HPDE6-E6E7 (cell line): ENCODE measurements at regions not wholly inside any gene's neighbourhood (a gene's known extent, or its start where the extent isn't known, plus 50 kb on each side); places are given as distances from the start of the nearest gene placed in this dataset.

Experiments used
- DNase-seq: peaks from one replicate; pipeline ENCODE4 v3.0.0; 2011; ENCODE audit warnings: missing footprints; ENCODE audit errors: extremely low spot score

DNA sequence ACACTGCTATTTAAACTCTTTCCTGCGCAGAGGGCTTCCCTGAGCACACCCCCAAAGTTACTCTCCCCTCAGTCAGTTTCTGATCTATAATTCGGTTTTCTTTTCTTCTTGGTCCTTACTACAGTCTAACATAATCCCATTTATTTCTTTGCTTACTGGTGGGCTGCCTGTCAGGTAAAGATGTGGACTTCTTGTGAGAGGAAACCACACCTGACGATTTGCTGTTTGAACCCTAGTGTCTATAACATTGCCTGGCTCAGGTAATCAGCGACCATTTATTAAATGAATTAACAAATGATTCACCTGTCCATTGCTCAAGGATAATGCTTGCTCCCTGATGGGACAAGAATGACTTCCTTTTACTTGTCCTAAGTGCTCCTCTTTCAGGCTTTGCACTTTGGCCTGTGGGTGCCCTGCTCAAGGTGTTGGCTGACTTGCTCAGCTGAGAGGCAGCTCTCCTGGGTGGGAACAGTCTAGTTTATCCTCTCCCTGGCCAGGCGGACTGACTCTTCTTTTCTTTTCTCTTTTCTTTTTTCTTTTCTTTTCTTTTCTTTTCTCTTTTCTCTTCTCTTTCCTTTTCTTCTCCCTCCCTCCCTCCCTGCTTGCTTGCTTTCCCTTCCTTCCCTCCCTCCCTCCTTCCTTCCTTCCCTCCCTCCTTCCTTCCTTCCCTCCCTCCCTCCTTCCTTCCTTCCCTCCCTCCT lies 233.1 kb downstream of the BCAS1 start:
- no peak for DNase-seq

DNA sequence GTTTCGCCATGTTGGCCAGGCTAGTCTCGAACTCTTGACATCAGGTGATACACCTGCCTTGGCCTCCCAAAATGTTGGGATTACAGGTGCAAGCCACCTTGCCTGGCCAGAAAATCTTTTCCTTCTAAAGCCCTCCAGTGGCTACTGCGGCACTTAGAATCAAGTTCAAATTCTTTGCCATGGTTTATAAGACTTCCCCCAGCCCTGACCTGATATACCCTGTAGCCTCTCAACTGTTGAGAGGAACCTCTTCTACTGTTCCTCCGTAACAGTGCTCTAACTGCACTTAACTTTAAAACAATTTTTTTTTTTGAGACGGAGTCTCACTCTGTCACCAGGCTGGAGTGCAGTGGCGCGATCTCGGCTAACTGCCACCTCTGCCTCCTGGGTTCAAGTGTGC lies 235.6 kb downstream of the BCAS1 start:
- DNase-seq, result no peak

DNA sequence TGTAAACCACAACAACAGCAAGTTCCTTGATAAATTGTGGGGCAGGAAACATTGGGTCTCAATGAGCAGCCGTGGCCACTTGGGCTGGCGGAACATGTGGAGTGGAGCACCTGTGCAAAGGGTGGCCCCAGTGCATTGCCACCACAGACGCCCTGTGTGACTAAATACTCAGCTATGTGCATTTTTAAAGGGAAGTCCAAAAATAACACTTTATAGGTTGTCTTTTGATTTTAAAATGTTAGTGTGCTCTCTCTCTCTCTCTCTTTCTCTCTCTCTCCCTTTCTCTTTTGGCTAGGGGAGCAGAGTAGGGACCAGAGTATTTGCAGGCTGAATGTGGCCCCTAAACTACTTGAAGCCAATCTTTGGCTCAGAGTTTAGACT lies 236.3 kb downstream of the BCAS1 start:
- DNase-seq, result no peak

DNA sequence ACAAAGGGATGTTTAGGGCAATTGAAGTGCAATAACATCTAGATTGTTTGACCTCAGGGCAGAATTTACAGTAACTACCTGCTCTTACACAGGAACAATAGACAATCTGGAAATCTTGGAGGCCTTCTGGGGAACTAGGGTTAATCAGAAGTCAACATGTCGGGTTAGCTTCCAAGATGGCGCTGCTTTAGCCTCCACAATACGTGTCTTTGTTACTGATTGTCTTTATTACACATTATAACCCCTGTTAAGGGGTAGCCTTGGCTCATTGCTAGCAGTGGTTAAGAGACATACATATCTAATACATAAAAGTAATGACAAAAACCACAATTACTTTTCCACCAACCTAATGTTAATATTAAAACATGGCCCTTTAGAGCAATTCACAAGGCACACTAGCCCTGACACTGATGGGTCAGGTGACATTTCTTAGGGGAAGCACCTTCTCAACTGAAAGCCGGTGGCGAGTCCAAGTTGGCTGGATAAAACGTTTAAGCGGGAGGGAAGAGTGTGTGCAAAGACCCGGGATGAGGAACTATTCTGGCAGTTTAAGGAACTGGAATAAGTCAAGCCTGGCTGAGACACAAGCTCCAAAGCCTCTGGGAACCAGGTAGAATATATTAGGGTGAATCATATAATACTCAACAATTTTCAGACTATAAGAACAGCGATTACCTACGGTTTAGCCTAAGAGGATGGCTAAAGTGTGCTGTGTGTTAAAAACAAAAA lies 236.9 kb downstream of the BCAS1 start:
- no peak for DNase-seq

DNA sequence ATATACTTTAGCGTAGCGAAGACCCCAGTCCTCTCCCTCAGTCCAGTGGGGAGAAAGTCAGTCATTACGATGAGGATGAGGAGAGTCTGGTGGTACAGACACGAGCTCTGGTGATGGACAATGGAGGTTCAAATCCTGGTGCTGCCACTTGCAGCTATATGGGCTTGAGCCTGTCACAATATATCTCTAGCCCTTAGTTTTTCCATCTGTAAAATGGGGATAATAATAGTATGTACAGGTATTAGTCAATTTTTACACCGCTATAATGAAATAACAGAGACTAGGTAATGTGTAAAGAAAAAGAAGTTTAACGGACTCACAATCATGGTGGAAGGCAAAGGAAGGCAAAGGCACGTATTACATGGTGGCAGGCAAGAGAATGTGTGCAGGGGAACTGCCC lies 237.9 kb downstream of the BCAS1 start:
- DNase-seq, result no peak

DNA sequence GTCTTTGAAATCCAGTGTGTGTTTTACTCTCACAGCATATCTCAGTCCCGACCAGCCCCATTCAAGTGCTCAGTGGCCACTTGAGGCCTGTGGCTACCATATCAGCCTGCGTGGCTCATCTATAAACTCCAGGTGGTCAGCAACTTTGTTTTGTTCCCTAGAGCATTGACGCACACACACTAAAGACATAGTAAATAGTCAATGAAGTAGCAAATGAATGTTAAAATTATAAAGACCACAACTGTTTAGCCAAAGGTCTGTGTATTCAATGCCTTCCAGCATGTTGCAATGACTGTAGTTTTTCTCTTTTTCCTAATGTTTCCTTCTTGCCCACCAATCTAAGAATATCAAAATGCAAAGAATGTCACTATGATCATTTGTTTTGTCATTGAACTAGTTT lies 238.2 kb upstream of the ZNF217 start:
- no peak for DNase-seq

DNA sequence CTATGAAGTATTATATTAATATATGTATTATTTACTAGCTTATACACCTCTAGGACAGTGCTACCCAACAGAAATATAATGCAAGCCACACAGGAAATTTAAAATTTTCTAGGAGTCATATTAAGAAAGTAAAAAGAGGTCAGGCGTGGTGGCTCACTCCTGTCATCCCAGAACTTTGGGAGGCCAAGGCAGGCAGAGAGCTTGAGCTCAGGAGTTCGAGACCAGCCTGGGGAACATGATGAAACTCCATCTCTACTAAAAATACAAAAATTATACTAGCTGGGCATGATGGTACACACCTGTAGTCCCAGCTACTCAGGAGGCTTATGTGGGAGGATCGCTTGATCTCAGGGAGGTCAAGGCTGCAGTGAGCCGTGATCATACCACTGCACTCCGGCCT lies 237.6 kb upstream of the ZNF217 start:
- no peak for DNase-seq

DNA sequence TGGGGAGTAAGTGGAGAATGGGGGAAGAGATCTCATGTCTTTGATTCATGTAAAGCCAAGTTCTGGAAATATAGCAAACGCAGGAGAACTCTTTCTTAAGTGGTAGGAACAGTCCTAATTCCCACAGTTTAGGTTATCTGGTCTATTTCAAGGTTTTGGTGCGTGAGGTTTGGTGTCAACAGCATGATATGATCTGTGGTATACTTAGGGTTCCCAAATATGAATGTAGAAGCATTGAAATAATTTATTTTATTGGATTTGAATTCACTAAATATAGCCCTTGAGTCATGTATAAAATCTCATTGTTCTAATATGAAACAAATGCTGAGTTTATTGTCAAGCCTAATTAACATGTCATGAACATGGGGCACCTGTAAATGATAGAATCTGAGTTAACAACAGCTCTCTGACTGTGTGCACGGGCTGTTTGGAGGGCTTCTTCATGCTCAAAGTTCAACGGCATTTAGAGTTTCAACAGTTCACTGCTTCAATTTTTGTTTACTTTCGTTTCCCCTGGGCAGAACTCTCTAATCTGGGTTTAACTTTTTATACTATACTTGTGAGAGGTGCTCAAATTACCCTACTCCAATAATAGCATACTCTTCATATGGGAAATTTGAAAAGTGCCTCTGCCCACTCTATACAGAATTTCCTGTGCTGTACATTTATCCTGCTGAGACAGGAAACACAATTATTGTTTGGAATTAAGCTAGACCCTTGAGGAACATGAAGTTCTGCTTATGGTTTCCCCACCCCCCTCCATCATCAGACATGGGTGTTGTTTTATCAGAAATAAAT lies 236.3 kb upstream of the ZNF217 start:
- no peak for DNase-seq

DNA sequence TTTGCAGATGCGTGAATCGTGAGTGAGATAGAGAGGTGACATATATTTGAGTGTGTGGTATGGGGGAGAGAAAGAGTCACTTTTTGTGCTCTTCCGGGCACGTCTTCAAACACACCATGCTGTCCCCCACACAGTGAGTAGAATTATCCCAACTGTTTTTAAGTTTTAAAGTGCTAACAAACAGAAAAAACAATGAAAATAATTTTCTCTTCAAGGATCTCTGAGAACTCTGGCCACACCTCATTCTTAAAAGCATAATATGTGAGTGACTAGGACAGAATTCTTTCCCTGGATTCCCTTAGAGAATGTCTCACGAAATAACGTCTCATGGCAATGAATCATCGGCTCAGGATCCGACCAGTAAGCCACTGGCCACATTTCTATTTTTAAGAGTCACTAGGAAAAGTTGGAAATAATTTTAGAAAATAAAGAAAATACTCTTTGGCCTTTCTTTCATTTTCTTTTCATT lies 235.7 kb upstream of the ZNF217 start:
- DNase-seq, result peak; percentile 94

DNA sequence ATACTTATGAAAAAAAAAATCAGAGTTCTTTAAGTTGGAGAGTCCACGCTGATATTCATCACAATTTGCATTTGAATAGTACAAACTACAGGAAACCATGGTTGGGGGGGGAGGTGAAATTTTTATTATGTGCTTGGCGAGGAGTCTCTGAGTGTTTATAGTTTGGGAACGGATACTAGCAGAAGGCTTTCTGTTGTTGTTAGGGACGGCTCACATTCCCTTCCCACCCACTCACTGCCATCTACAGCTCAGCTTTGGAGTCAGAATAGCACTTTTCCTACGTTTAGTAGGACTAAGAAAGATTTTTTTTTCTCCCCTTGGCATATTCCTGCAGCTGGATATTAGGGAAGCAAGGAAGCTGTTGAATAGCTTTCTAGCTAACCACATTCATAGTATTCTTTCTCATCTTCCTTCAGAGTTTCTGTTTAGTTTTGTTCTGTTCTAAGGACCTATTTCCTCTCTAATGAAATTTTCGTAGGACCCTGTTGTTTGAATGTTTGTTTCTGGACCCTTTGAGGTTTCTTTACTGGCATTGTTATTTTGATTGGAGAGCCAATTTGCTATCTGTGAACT lies 235.1 kb upstream of the ZNF217 start:
- DNase-seq, result peak; percentile 63

DNA sequence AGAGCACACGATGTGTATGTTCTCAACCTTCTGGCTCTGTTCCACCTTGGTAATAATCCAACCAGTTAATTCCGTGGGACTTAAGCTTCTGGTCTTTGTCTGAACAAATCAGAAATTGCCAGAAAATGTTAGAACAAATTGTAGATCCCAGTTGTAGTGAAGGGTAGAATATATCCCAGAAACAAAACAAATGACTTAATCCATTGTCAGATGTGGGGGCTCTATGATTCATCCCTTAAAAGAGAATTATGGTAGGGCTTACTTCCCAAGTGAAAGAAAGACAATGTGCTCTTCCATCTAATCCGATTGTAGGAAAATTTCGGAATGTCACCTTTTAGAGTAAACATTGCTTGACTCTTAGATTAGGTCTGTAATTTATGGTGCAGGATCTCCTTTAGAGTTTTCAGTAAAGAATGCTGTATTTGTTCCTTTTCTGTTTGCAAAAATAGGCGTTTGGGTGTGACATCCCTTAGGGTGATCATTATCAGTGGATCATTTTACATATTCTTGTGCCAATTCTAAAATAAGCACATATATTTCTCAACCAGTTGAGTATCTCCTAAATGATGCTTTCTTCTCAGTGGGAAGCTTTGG lies 234.5 kb upstream of the ZNF217 start:
- no peak for DNase-seq

DNA sequence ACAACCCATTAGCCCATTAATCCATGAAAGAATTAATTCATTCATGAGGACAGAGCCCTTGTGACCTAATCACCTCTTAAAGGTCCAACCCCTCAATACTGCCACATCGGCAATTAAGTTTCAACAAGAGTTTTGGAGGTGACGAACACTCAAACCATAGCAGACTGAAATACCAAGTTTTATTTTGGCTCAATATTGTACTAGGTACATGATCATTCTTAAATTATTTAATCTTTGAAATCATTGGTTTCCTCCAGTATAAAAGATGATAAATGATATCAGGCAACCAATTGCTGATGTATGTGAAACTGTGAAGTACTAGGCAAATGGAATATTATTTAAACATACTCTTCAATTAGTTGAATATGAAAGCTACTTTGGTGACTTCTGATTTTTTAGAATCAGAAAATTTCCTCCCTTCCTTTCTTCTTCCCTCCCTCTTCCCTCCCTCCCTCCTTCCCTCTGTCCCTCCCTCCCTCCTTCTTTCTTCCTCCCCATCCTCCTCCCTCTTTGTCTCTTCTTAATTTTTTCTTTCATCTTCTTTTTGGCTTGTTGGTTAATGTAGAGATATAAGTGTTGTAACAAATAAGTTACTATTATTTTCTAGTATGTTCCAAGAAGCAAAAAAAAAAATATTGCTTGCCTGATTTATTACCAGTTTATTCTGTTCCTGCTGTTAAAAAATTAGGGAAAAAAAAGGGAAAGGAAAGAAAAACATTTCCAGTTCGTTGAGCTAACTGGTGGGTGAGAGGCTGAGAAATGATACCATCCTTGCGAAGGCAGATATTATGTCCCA lies 233.9 kb upstream of the ZNF217 start:
- no peak for DNase-seq

DNA sequence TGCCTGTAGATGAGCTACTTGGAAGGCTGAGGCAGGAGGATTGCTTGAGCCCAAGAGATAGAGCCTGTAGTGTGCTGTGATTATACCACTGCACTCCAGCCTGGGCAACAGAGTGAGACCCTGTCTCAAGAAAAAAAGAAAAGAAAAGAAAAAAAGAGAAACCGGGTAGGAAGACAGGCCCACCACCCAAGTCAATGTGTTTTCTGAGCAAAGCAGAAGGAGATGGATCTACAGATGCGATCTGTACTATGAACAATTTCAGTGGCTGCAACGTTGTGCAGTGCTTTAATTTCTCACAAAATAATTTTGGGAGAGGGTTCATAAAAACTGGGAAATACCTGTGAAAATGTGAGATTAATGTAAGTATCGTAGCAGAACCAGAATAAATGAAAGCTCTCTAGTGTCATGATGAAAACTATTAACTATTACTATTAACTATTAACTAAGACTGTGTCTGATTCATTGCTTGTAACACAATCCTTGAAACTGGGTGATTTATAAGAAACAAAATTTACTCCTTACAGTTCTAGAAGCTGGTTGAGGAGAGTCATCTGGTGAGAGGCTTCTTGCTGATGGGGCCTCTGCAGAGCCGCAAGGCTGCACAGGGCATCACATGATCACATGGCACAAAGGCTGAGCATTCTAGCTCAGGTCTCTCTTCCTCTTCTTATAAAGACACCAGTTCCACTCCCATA lies 233.1 kb upstream of the ZNF217 start:
- DNase-seq, result no peak

DNA sequence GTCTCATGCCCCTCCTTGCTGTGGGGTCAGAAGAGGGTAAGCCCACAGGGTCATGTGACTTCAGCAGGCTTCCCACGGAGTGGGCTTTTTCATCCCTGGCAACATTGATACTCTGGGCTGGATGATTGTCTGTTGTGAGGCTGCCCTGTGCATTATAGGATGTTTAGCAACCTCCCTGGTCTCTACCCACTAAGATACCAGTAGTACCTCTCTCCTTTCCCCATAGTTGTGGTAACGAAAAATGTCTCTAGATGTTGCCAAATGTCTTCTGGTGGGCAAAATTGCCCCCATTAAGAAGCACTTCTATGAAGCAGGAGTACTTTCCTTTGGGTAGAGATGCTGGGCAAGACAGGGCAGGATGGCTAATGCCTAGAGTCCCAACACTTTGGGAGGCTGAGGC lies 232.5 kb upstream of the ZNF217 start:
- DNase-seq, result no peak

DNA sequence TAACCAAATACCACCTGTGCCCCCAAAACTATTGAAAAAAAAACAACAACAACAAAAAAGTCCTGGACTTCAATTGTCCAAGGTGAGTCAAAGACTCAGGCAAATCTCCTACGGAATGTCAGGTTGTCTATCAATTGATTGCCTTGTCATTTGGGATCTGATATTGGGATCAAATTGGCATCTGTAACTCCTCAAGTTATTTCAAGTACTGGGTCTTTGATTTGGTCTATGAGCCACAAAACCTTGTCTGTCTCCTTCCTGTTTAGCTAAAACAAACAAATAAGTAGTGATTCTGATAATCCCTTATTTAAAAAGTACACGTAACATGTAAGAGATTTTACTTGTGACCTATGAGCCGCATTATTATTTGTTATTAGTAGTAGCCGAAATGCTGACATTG lies 231.6 kb upstream of the ZNF217 start:
- DNase-seq, result no peak

DNA sequence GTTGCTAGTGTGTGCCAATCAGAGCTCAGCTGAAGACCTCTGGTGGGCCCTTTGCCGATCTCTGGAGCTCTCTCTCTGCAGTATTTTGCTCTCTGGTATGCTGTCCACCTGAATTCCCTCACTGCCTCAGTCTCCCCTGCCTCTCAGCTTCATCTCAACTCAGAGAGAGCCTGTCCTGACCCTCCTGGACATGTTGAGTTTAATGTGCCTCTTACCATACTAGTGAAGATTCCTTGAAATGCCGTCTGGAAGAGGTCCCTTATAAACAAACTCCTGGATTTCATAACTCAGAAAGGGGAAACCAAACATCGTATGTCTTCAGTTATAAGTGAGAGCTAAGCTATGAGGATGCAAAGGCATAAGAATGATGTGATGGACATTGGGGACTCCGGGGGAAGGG lies 231.1 kb upstream of the ZNF217 start:
- no peak for DNase-seq

DNA sequence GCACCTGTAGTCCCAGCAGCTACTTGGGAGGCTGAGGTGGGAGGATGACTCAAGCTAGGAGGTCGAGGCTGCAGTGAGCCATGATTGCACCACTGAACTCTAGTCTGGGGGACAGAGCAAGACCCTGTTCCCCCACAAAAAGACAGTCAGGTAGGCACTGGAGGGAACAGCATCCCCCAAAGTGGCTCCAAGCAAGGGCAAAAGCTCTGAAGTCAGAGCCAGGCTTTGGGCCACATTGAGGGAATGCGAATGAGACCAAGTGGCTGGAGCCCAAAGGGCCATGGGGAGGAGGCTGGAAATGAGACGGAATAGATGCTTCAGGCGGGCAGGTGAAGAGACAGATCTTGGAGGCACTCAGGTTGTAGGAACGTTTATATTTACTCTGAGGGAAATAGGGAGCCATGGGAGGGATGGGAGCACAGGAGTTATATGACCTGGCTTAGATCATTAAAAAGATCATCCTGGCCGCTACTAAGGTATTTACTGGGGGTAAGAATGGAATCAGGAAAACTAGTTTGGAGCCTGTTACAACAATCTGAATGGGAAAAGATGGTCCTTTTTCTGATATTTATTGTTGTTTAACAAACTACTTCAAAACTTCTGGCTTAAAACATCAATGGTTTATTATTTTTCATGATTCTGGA lies 229.6 kb upstream of the ZNF217 start:
- no peak for DNase-seq

DNA sequence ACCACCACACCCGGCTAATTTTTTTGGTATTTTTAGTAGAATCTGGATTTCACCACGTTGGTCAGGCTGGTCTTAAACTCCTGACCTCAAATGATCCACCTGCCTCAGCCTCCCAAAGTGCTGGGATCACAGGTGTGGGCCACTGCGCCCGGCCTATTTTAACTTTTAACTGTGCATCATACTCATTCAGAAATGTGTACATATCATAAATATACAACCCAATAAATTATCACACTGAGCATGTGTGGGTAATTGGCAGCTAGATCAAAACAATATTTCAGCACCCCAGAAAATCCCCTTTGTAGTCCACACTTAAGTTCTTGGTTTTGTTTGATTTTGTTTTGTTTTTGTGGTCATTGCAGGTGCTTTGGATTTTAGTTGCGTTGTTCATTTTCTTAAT lies 228.9 kb upstream of the ZNF217 start:
- DNase-seq, result no peak

DNA sequence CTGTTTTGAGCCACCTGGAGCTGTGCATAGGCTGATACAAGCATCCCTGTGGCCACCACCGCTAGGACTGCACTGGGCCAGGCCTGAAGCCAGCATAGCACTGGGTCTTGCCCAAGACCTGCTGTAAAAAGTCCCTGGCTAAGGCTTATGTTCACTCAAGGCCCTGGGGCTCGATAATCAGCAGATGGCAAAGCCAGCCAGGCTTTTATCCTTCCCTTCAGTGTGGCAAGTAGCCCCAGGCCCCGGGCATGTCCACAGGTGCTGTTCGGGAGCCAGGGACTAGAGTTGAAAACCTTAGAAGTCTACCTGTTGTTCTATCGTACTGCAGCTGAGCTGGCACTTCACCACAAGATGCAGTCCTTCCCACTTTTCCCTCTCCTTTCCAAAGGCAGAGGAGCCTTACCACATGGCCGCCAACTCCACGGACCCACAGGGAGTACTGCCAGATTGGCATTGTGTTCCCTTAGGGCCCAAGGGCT lies 226.4 kb upstream of the ZNF217 start:
- no peak for DNase-seq
